K562 (cell line): ENCODE measurements at regions not wholly inside any gene's neighbourhood (a gene's known extent, or its start where the extent isn't known, plus 50 kb on each side); places are given as distances from the start of the nearest gene placed in this dataset.
A peak's percentile ranks its signal among the peaks of the same experiment; 100 is the strongest.

Source experiments
- ATAC-seq: fragments of 200-7000 bp; cut with Tn5 transposase; 3 replicates; pipeline ENCODE4 v1.9.1; 2020; ENCODE audit warnings: moderate library complexity
- BruUV-seq: library from RNA; stranded (reverse); fragments of 400-500 nt; replicated peaks from 2 replicates; lab custom pipeline; 2021; lab: Mats Ljungman, UMichigan
- CTCF ChIA-PET: fragments of 300-600 bp; formaldehyde crosslinking; extraction: SDS; loops from one replicate; lab custom pipeline; 2021; ENCODE audit warnings: low intra/inter-chr PET ratio; lab: Yijun Ruan, JAX
- POLR2A ChIA-PET: fragments of 300-600, 350-650 bp; sonication (Branson Sonifier 250); formaldehyde crosslinking; extraction: SDS; loops from one replicate; lab custom pipeline; 2021; ENCODE audit warnings: antibody characterized with exemption, inconsistent platforms; lab: Yijun Ruan, JAX
- DNase-seq, 4 experiments: peaks; one replicate each; pipeline versions ENCODE4 v3.0.0 to v3.0.0-alpha.2; 2011 to 2018; ENCODE audit warnings: low spot score in 3 of 4, mixed read lengths in 3 of 4; ENCODE audit errors: extremely low read depth in 1 of 4
- FAIRE-seq: peaks from 2 replicates; lab custom pipeline; 2011; peaks lifted over from hg19 to GRCh38; lab: Jason Lieb, UNC
- H2AFZ ChIP-seq: 2 replicates; pipeline ENCODE4 v1.6.0; 2011; ENCODE audit warnings: low read depth, low read length, control low read depth, inconsistent platforms
- H3K27ac ChIP-seq: fragments of 200-600 bp; 3 replicates; pipeline ENCODE4 v1.8.0; 2011; ENCODE audit warnings: low read depth, mild to moderate bottlenecking, control low read depth, inconsistent platforms, low read length, moderate library complexity, mixed read lengths; ENCODE audit errors: extremely low read depth
- H3K27me3 ChIP-seq, 2 experiments: fragments of 300-600 bp in 1 of 2; 2 replicates in 1 of 2; 3 replicates in 1 of 2; pipeline versions ENCODE4 v1.6.0 to v1.8.0; 2011; ENCODE audit warnings: inconsistent platforms in 2 of 2, low read length in 2 of 2, mild to moderate bottlenecking in 1 of 2, mixed read lengths in 1 of 2, moderate library complexity in 1 of 2; ENCODE audit not compliant: control insufficient read depth in 2 of 2, insufficient read depth in 2 of 2
- H3K36me3 ChIP-seq: fragments of 300-600 bp; 3 replicates; pipeline ENCODE4 v1.8.0; 2011; ENCODE audit warnings: mild to moderate bottlenecking, low read length, inconsistent platforms; ENCODE audit not compliant: control insufficient read depth, insufficient read depth
- H3K4me1 ChIP-seq, 2 experiments: fragments of 200-600 bp in 1 of 2; replicated peaks in 1 of 2; 2 replicates in 1 of 2; 3 replicates in 1 of 2; pipeline versions ENCODE4 v1.5.1 to v1.8.0; 2011; ENCODE audit warnings: inconsistent platforms in 2 of 2, low read length in 2 of 2, mild to moderate bottlenecking in 1 of 2, mixed read lengths in 1 of 2, moderate library complexity in 1 of 2; ENCODE audit not compliant: control insufficient read depth in 2 of 2, insufficient read depth in 2 of 2
- H3K4me2 ChIP-seq: 2 replicates; pipeline ENCODE4 v1.6.1; 2011; ENCODE audit warnings: low read length, control low read depth, inconsistent platforms, mixed read lengths; ENCODE audit not compliant: insufficient read depth
- H3K4me3 ChIP-seq: fragments of 200-600 bp; sonication (generic), shearing (Covaris generic); 2 replicates; pipeline ENCODE4 v1.5.1; 2016; ENCODE audit warnings: control low read depth, inconsistent platforms
- H3K79me2 ChIP-seq: fragments of 200-600 bp; 3 replicates; pipeline ENCODE4 v1.8.0; 2011; ENCODE audit warnings: low read length, inconsistent platforms; ENCODE audit not compliant: control insufficient read depth, insufficient read depth
- H3K9ac ChIP-seq, 2 experiments: 2 replicates each; pipeline versions ENCODE4 v1.6.0 to v1.6.1; 2011; ENCODE audit warnings: low read depth in 2 of 2, low read length in 2 of 2, control low read depth in 1 of 2, inconsistent platforms in 1 of 2, mild to moderate bottlenecking in 1 of 2, mixed read lengths in 1 of 2; ENCODE audit not compliant: insufficient read depth in 1 of 2
- H3K9me1 ChIP-seq: one replicate; pipeline ENCODE4 v1.6.0; 2011; ENCODE audit warnings: inconsistent platforms, mild to moderate bottlenecking, low read length, moderate library complexity; ENCODE audit not compliant: control insufficient read depth, insufficient read depth
- H3K9me3 ChIP-seq: replicated peaks from 2 replicates; pipeline ENCODE4 v1.5.1; 2011; ENCODE audit warnings: low read depth, low read length, inconsistent platforms; ENCODE audit not compliant: control insufficient read depth, insufficient read depth
- H4K20me1 ChIP-seq: replicated peaks from 2 replicates; pipeline ENCODE4 v1.6.1; 2011; ENCODE audit warnings: low read length, inconsistent platforms, mixed read lengths; ENCODE audit not compliant: control insufficient read depth, insufficient read depth
- ATF1 ChIP-seq, 2 experiments: fragments of 450-650 bp in 1 of 2; IDR thresholded peaks; 2 replicates each; pipeline ENCODE4 v1.6.1; 2016; ENCODE audit warnings: missing compliant biosample characterization in 1 of 2, missing genetic modification characterization in 1 of 2
- WGBS: fragments of 100-300 bp; shearing (Covaris generic); methylation state at CpG from one replicate; pipeline ENCODE4 v1.1.6; 2016; ENCODE audit warnings: low coverage, mixed read lengths; ENCODE audit not compliant: insufficient coverage; ENCODE audit errors: missing lambda C conversion rate; 5-methylcytosine and 5-hydroxymethylcytosine counted together
- in situ Hi-C: fragments of 300-500 bp; cut with MboI; formaldehyde crosslinking; loops from 4 replicates; pipeline ENCODE4 v1.15.0; 2018; ENCODE audit warnings: inconsistent platforms, mixed read lengths
- intact Hi-C: fragments of 100-400 bp; cut with micrococcal nuclease; formaldehyde crosslinking; loops from 2 replicates; pipeline ENCODE4 v1.14.2; 2022
- TF ChIP-seq, protein P1 (sequence below), 3 experiments: IDR thresholded peaks in 2 of 3; conservative IDR thresholded peaks in 1 of 3; 2 replicates each; pipeline ENCODE4 v1.5.1; 2011 to 2012; ENCODE audit warnings: low read length in 3 of 3, mild to moderate bottlenecking in 3 of 3, control low read depth in 2 of 3, improper control_type of control experiment in 1 of 3, inconsistent platforms in 1 of 3, low read depth in 1 of 3, mixed read lengths in 1 of 3, moderate library complexity in 1 of 3; ENCODE audit not compliant: insufficient read depth in 2 of 3
- TF ChIP-seq, protein P2 (sequence below): fragments of 250-450 bp; sonication (Bioruptor Pico); IDR thresholded peaks from 2 replicates; pipeline ENCODE4 v1.5.0; 2021; ENCODE audit warnings: mild to moderate bottlenecking, moderate library complexity

DNA sequence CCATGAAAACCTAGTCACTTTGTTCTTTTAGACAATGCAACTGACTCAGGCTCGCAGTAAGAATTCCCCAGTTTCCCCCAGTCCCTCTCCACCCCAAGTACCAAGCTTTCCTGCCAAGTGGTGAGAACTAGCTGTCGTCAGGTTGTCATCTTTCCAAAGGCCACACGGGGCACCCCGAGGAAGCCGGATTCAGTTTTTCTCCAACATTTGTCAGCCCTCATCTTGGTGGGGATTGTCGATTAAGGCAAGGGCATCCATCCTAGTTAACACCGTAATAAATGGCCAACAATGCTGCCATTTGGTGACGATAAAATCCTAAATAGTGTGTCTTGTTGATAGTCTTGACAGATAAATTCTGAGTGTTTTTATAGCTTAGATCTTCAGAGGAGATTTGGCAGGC, 55.9 kb upstream of the PROX1 start:
- H3K4me2 ChIP-seq, result no peak overlapping the region
- FAIRE-seq (no peak), DNase-seq (peak in 2 of 4 experiments; percentile 1 to 17), ATAC-seq (peak; percentile 62)
- TF ChIP-seq ATF1 (CRISPR knock-in tag; IDR thresholded peaks at IDR 0.05) (no peak), ATF1 (tag; IDR thresholded peaks at IDR 0.05) (no peak)
- TF ChIP-seq, protein P1, sequence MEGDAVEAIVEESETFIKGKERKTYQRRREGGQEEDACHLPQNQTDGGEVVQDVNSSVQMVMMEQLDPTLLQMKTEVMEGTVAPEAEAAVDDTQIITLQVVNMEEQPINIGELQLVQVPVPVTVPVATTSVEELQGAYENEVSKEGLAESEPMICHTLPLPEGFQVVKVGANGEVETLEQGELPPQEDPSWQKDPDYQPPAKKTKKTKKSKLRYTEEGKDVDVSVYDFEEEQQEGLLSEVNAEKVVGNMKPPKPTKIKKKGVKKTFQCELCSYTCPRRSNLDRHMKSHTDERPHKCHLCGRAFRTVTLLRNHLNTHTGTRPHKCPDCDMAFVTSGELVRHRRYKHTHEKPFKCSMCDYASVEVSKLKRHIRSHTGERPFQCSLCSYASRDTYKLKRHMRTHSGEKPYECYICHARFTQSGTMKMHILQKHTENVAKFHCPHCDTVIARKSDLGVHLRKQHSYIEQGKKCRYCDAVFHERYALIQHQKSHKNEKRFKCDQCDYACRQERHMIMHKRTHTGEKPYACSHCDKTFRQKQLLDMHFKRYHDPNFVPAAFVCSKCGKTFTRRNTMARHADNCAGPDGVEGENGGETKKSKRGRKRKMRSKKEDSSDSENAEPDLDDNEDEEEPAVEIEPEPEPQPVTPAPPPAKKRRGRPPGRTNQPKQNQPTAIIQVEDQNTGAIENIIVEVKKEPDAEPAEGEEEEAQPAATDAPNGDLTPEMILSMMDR (IDR thresholded peaks at IDR 0.05 in 2 of 3, conservative IDR thresholded peaks at IDR 0.05 in 1 of 3; ENCODE audit: insufficient read depth in 2 of 3, low read depth in 1 of 3, low read length in 3 of 3), result peak in 2 of 3 experiments; percentile 23 to 30; a peak in 2 of 6 replicates
- TF ChIP-seq, protein P2, sequence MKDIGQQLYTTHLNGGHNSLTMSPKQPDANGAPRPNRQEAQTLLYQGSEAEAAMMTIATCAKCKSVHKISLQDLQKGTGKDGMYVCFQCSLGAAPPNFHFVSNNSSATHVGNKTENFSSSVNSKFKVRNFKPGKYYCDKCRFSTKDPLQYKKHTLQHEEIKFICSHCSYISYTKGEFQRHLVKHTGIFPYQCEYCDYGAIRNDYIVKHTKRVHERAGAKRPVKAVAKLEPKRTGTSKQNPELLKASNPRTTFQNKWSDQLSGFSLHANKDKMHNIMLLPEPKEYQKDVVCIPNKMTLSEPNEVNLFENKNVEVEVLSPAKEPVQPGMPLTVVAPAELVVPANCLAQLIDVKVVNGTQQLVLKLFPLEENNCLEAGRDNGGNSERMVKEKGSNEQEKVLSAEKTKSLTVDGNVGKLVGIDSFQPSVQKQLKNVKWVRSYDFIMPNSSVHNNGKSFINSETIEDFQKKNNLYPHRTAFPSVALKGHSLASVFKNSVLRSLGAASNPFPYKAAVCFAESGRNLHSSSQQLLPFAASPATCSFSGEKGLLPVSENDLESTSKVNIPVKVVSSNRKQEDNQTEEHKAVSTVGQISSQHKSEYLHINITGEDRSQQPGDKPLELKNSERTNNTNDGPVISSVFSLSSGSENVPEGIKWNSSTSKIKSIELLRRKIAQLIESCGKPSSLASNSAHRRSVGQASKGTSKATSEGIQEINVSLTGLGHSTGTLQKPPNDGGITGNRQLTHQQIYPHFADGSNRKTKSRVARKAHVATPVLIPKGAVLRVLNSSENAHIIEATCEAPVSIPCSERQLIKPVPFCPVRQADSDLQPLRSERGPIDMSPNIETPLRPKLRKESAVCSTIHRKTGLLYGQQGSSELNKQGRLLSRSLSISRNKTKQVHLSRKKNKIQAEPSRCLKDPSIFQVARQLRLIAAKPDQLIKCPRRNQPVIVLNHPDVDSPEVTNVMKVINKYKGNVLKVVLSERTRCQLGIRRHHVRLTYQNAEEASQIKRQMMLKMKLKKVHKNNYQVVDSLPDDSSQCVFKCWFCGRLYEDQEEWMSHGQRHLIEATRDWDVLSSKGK, result no peak
- intact Hi-C loops (no loop called here), in situ Hi-C loops (no loop called here)
- no peak overlapping the region for H2AFZ ChIP-seq
- no peaks in the 10 kb centered on the region for H3K9me1 ChIP-seq
- WGBS, result 0% methylated on average over 8 of the region's 8 CpGs
- no peaks in the 10 kb centered on the region for H3K79me2 ChIP-seq
- no peak overlapping the region for H3K27ac ChIP-seq
- H3K36me3 ChIP-seq, result no peaks in the 10 kb centered on the region
- BruUV-seq, result no TSS peak
- H3K27me3 ChIP-seq, result no peaks in the 10 kb centered on the region; a peak in 1 of 5 replicates
- ChIA-PET POLR2A (no interaction called here), CTCF (no interaction called here)
- no peak overlapping the region for H3K9ac ChIP-seq
- no peaks in the 10 kb centered on the region for H3K4me1 ChIP-seq
- H4K20me1 ChIP-seq, result peaks cover 4% of the 10 kb centered on the region; the same call in 1 of the 2 replicates
- no peaks in the 10 kb centered on the region for H3K9me3 ChIP-seq
- no peak overlapping the region for H3K4me3 ChIP-seq
